ENCODE measurements at regions not wholly inside any gene's neighbourhood (a gene's known extent, or its start where the extent isn't known, plus 50 kb on each side); places are given as distances from the start of the nearest gene placed in this dataset.
"Not testable (repeated sequence)": the region's sequence is repeated elsewhere in the genome, so short reads cannot be mapped to it uniquely, and the experiment has no call there.

GRCh38 chr5:96209829-96210228, 223.2 kb downstream of the PCSK1 start:
- no peak for DNase-seq (ENCODE audit: extremely low read depth, low read depth)

DNA sequence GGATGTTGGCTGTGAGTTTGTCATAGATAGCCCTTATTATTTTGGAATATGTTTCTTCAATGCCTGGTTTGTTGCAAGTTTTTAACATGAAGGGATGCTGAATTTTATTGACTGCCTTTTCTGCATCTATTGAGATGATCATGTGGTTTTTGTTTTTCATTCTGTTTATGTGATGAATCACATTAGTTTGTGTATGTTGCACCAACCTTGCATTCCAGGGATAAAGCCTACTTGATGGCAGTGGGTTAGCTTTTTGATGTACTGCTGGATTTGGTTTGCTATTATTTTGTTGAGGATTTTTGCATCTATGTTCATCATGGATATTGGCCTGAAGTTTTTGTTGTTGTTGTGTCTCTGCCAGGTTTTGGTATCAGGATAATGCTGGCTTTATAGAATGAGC, 225.6 kb downstream of the PCSK1 start:
- DNase-seq (ENCODE audit: extremely low read depth, low read depth): no peak

DNA sequence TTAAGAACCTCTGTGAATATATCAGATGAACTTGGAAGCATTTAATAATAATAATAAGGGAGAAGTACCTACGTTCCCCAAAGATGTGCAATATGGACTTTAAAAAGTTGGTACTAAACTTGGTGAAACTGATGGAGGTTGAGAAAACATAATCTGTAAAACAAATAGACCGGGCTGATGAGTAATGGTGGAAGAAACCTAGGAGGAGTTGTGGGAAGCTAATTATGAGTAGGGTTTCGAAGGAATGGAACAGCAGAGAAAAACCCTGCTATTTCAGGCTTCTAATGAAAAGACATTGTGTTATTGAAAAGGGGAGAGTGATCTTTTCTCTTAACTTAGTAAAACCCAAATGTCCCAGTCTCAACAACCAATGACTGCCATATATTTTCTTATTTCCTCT, 229.3 kb downstream of the PCSK1 start:
- no peak for DNase-seq (ENCODE audit: extremely low read depth, low read depth)

- DNase-seq (ENCODE audit: extremely low read depth, low read depth): no peak
Measured at GRCh38 chr5:96201503-96201902, 231.5 kb downstream of the PCSK1 start.

DNA sequence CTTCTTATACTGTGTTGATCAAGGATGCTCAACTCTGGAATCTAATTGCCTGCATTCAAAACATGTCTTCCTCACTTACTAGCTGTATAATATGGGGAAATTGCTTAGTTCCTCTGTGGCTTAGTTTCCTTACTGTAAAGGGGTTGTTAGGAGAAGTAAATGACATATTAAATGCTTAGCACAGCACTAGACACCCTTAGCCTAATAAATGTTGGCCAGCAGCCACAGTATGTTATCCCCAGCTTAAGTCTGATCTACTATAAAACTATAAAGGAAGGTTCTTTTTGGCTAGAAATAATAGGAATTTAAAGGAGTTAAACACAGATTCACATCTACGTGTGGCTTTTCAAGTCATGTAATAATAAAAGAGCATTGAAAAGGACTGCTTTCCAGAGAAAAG, 232.4 kb downstream of the PCSK1 start:
- DNase-seq (ENCODE audit: extremely low read depth, low read depth): no peak

GRCh38 chr5:96199713-96200183, 233.3 kb downstream of the PCSK1 start:
- no peak for DNase-seq (ENCODE audit: extremely low read depth, low read depth)

GRCh38 chr5:96198356-96199058, 234.5 kb downstream of the PCSK1 start:
- no peak for DNase-seq (ENCODE audit: extremely low read depth, low read depth)

DNA sequence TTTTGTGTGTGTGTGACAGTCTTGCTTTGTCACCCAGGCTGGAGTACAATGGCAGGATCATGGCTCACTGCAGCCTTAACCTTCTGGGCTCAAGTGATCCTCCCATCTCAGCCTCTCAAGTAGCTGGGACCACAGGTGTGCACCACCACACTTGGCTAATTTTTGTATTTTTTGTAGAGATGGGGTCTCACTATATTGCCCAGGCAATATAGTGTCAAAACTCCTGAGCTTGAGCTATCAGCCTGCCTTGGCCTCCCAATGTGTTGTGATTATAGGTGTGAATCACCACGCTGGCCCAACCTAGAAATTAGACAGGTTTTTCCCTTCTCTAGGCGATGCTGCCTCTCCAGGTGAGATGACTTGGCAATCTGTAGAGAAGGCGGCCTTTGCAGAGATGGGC, 235.3 kb downstream of the PCSK1 start:
- not testable (repeated sequence) for DNase-seq (ENCODE audit: extremely low read depth, low read depth)

DNA sequence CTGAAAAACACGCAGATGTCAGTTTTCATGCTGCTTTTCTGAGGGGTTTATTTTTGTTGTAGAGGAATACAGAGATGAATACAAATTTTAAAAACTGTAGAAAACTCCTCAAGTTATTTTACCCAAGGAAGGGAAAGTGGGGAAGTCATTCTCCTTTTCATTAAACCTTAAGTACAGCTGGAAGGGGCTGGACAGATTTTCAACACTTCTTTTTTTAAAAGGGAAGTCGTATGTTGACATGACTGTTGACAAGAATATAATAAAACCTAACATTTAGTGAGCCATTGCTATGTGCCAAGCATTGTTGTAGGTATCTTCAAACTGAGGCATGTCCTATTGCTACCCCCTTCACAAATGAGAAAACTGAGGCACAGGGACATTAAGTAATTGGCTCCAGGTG, 235.7 kb upstream of the ELL2 start:
- DNase-seq (ENCODE audit: extremely low read depth, low read depth): no peak

GRCh38 chr5:96196890-96197289, 235.2 kb upstream of the ELL2 start:
- DNase-seq (ENCODE audit: extremely low read depth, low read depth): no peak

DNA sequence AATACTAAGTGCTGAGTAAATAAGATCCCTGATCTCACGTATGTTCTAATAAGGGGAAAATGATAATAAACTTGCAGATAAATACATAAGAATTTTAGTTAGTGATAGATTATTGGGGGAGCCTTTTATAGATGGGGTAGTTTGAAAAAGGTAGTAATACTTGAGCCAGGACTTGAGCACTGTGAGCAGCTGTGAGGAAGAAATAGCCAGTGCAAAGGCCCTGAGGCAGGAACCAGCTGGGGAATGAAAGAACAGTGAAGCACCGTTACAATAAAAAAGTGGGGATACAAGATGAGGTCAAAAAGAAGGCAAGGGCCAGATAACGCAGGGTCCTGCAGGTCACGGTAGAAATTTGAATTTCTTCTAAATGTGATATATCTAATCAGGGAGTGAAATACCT, 234.8 kb upstream of the ELL2 start:
- DNase-seq (ENCODE audit: extremely low read depth, low read depth): no peak

- no peak for DNase-seq (ENCODE audit: extremely low read depth, low read depth)
Measured at GRCh38 chr5:96195123-96195522, 233.5 kb upstream of the ELL2 start.

DNA sequence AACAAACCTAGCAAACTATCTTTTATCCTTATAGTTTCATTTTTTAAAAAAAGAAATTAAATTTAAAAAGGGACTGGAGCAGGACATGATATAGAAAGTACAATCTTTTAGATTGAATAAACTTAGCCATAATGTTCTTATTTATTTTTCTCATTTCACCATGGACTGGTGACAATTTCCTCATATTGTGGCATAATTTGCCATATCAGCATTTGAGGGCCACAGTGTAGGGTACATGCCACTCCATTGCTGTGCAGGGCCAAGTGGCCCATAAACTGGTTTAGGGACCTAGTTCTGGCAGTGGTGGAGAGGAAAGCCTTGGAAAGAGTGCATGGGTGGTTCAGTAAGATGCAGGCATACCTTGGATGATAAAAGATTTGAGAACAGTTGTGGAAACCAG, 232.9 kb upstream of the ELL2 start:
- DNase-seq (ENCODE audit: extremely low read depth, low read depth): no peak

- no peak for DNase-seq (ENCODE audit: extremely low read depth, low read depth)
Measured at GRCh38 chr5:96193946-96194345, 232.3 kb upstream of the ELL2 start.

GRCh38 chr5:96189987-96190386, 228.3 kb upstream of the ELL2 start:
- no peak for DNase-seq (ENCODE audit: extremely low read depth, low read depth)

DNA sequence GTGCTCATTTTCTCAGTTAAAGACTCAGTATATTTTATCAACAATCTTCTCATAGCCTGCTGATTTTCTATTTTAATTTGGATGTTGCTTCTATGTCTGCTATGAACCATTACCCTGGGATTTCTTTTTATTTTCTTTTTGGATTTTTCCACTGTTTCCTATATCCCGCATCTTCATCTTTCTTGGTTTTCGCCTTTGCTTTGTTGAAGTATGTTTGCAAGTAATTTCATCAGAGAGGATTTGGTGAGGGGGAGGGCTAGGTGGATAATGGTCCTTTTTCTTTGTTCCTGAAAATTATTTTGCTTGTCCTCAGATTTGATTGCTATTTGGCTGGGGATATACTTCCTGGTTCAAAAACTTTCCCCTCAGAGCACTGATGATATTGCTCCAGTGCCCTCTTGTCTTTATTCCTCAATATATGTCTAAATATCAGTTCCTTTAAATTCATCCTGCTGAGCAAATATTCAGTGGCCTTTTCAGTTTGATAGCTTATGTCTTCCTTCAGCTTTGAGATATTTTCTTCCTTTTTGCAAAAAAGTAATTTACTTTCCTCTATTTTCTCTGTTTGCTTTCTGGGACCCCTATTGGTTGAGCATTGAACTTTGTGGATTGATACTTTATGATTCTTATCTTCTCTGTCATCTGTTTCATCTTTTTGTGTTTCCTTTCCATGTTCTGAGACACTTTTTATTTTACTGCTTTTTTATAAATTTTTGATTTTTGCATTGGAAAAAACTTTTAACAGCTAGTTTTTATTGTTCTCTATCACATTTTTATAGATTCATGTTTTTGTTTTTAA, 227.6 kb upstream of the ELL2 start:
- no peak for DNase-seq (ENCODE audit: extremely low read depth, low read depth)

DNA sequence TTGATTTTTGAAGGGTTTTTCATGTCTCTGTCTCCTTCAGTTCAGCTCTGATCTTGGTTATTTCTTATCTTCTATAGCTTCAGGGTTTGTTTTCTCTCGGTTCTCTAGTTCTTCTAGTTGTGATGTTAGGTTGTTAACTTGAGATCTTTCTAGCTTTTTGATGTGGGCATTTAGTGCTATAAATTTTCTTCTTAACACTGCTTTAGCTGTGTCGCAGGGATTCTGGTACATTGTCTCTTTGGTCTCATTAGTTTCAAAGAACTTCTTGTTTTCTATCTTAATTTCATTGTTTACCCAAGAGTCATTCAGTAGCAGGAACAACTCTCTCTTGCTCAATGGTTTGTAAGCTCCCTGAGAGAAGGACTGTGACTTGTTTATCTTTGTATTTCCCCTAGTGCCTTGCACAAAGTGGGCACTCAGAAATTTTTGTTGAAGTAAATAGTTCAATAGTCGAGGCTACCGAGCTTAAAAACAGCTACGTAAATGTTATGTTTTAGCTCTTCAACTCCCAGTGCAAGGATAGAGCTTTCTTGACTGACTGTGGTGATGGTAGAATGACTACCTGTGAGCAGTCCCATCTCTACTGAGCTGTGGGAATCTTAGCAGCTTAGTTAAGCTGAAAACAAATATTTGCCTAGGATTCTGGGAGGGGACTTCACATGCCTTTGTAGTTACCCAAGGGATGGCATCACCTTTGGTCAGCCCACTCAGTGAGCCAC, 225.8 kb upstream of the ELL2 start:
- DNase-seq (ENCODE audit: extremely low read depth, low read depth): no peak

- DNase-seq (ENCODE audit: extremely low read depth, low read depth): not testable (repeated sequence)
Measured at GRCh38 chr5:96184510-96184909, 222.9 kb upstream of the ELL2 start.

DNA sequence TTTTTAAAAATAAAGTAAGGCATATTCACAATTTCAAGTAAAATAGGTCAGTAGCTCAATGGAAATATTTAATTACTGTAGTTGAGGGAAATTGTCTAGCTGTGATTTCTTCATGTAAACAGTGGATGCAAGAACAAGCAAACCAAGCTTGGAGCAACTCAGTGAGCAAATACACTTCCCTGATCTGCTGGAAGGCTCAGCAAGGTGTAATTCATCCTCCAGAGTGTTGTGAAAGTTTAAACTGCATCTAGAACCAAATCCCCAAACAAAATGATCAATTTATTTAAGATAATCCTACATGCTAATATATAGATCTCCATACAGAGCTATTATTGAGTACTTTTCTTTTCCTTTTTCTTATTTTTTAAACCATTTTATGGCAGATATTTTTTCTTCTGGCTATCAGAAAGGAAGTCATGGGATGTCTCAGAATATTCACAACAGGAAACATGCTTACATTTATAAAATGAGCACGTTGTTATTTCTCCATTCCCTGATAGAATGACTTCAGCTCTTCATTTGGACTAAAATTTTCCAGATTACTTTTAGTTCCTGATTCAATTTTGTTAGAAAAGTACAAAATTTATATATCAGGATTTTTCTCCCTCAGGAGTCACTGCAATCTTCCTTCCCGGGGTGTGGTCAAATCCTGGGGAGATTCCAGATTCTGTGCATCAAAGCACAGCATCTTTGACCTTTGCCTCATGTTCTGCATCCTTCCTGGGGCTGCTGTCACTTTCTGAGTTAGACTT, 219.2 kb upstream of the ELL2 start:
- no peak for DNase-seq (ENCODE audit: extremely low read depth, low read depth)

DNA sequence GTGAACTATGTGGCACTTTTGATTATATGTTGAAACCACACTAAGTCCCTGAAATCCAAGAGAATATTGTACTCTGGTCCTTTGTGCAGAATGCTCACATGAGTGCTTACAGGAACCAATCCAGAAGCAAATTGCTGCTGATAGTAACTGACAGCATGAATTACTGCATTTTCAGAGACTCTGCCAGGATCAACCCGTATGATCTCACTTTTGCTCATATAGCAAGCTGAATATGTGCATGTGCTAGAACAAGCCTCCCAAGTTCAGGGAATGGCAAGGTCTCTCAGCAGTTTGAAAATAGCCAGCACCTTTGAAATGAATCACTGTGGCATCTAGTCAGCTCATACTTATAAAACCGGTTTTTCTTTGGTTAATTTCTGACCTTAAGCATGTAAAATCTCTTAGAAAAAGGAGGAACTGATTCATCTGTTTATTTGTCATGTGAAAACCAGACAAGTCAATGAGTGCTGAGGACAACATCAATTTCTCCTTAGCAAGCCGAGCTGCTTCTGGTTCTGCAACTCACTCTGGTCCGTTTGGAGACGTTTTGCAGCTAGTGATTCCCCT, 215.7 kb upstream of the ELL2 start:
- no peak for DNase-seq (ENCODE audit: extremely low read depth, low read depth)

- DNase-seq (ENCODE audit: extremely low read depth, low read depth): no peak
Measured at GRCh38 chr5:96176022-96176421, 214.4 kb upstream of the ELL2 start.

Measured in NCI-H460 (cell line).